ENCODE measurements at regions not wholly inside any gene's neighbourhood (a gene's known extent, or its start where the extent isn't known, plus 50 kb on each side); places are given as distances from the start of the nearest gene placed in this dataset.

- TF ChIP-seq, protein P1, sequence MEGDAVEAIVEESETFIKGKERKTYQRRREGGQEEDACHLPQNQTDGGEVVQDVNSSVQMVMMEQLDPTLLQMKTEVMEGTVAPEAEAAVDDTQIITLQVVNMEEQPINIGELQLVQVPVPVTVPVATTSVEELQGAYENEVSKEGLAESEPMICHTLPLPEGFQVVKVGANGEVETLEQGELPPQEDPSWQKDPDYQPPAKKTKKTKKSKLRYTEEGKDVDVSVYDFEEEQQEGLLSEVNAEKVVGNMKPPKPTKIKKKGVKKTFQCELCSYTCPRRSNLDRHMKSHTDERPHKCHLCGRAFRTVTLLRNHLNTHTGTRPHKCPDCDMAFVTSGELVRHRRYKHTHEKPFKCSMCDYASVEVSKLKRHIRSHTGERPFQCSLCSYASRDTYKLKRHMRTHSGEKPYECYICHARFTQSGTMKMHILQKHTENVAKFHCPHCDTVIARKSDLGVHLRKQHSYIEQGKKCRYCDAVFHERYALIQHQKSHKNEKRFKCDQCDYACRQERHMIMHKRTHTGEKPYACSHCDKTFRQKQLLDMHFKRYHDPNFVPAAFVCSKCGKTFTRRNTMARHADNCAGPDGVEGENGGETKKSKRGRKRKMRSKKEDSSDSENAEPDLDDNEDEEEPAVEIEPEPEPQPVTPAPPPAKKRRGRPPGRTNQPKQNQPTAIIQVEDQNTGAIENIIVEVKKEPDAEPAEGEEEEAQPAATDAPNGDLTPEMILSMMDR (IDR thresholded peaks at IDR 0.05; ENCODE audit: low read depth, low read length, missing input control) = no peak
- TF ChIP-seq ZBTB33 (IDR thresholded peaks at IDR 0.05) (no peak), HNF4A (conservative IDR thresholded peaks at IDR 0.05) (no peak), TAF1 (conservative IDR thresholded peaks at IDR 0.05) (no peak)
- TF ChIP-seq, protein P2, sequence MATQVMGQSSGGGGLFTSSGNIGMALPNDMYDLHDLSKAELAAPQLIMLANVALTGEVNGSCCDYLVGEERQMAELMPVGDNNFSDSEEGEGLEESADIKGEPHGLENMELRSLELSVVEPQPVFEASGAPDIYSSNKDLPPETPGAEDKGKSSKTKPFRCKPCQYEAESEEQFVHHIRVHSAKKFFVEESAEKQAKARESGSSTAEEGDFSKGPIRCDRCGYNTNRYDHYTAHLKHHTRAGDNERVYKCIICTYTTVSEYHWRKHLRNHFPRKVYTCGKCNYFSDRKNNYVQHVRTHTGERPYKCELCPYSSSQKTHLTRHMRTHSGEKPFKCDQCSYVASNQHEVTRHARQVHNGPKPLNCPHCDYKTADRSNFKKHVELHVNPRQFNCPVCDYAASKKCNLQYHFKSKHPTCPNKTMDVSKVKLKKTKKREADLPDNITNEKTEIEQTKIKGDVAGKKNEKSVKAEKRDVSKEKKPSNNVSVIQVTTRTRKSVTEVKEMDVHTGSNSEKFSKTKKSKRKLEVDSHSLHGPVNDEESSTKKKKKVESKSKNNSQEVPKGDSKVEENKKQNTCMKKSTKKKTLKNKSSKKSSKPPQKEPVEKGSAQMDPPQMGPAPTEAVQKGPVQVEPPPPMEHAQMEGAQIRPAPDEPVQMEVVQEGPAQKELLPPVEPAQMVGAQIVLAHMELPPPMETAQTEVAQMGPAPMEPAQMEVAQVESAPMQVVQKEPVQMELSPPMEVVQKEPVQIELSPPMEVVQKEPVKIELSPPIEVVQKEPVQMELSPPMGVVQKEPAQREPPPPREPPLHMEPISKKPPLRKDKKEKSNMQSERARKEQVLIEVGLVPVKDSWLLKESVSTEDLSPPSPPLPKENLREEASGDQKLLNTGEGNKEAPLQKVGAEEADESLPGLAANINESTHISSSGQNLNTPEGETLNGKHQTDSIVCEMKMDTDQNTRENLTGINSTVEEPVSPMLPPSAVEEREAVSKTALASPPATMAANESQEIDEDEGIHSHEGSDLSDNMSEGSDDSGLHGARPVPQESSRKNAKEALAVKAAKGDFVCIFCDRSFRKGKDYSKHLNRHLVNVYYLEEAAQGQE (IDR thresholded peaks at IDR 0.05) = no peak
These were observed 86.8 kb upstream of the ANK3 start for GRCh38 chr10:60476451-60476850.

Measured in liver (tissue), 3 donors.